ENCODE measurements at regions not wholly inside any gene's neighbourhood (a gene's known extent, or its start where the extent isn't known, plus 50 kb on each side); places are given as distances from the start of the nearest gene placed in this dataset.

DNA sequence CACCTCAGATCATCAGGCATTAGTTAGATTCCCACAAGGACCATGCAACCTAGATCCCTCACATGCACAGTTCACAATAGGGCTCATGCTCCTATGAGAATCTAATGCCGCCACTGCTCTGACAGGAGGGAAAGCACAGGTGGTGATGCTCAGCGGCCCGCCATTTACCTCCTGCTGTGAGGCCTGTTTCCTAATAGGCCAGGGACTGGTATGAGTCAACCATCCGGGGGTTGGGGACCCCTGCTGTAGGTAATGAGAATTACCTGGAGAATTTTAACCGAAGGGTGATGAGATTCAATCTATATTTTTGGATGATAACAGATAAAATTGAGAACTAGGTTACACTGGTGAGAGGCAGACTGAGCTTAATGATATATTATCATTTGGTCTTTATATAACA lies 101.4 kb downstream of the LACC1 start:
- TF ChIP-seq POLR2AphosphoS5 (IDR thresholded peaks at IDR 0.05; ENCODE audit: low read depth, low read length) (no peak), FOXP2 (optimal IDR thresholded peaks at IDR 0.05; ENCODE audit: borderline replicate concordance, extremely low read depth, extremely low read length, insufficient read depth) (no peak)

Data from PFSK-1 (cell line).